B cell (primary cell): ENCODE measurements at regions not wholly inside any gene's neighbourhood (a gene's known extent, or its start where the extent isn't known, plus 50 kb on each side); places are given as distances from the start of the nearest gene placed in this dataset.

Experiments used
- ATAC-seq: fragments of 200-7000 bp; cut with Tn5 transposase; one replicate; pipeline ENCODE4 v1.10.0; 2021; ENCODE audit warnings: low read depth, mild to moderate bottlenecking, moderate number of reproducible peaks, moderate library complexity
- CTCF ChIA-PET: fragments of 350-600 bp; sonication (Branson Sonifier 250); formaldehyde crosslinking; loops from one replicate; lab custom pipeline; 2021; ENCODE audit warnings: antibody characterized with exemption, inconsistent platforms; lab: Charles Lee
- POLR2A ChIA-PET: fragments of 350-600 bp; sonication (Branson Sonifier 250); formaldehyde crosslinking; loops from one replicate; lab custom pipeline; 2021; ENCODE audit warnings: antibody characterized with exemption; lab: Charles Lee
- DNase-seq: peaks from one replicate; pipeline ENCODE4 v3.0.0; 2013
- H2AFZ ChIP-seq: 2 replicates; pipeline ENCODE4 v1.6.1; 2012; ENCODE audit warnings: mild to moderate bottlenecking, low read depth, low read length; ENCODE audit not compliant: insufficient read depth, poor library complexity, severe bottlenecking
- H3K27ac ChIP-seq, 2 donors: 1 replicate in 1 of 2; 2 replicates in 1 of 2; pipeline ENCODE4 v1.5.1; 2012 to 2013; ENCODE audit warnings: low read length in 2 of 2, mild to moderate bottlenecking in 2 of 2, moderate library complexity in 1 of 2
- H3K27me3 ChIP-seq, 4 experiments: fragments of 200-600 bp in 1 of 4; sonication (generic) in 1 of 4; replicated peaks in 1 of 4; 1 replicate in 2 of 4; 2 replicates in 2 of 4; pipeline versions ENCODE4 v1.6.1 to v1.7.0; 2013 to 2016; ENCODE audit warnings: low read length in 3 of 4, mild to moderate bottlenecking in 2 of 4, mixed read lengths in 1 of 4, moderate library complexity in 1 of 4; ENCODE audit not compliant: insufficient read depth in 4 of 4, control insufficient read depth in 3 of 4; ENCODE audit errors: control extremely low read depth in 1 of 4
- H3K36me3 ChIP-seq, 2 experiments: replicated peaks in 1 of 2; 1 replicate in 1 of 2; 2 replicates in 1 of 2; pipeline versions ENCODE4 v1.6.1 to v1.7.1; 2013; ENCODE audit warnings: low read length in 1 of 2; ENCODE audit not compliant: insufficient read depth in 2 of 2, control insufficient read depth in 1 of 2; ENCODE audit errors: control extremely low read depth in 1 of 2, extremely low read depth in 1 of 2
- H3K4me1 ChIP-seq, 2 donors: fragments of 200-600 bp in 1 of 2; sonication (generic) in 1 of 2; 1 replicate in 1 of 2; 2 replicates in 1 of 2; pipeline versions ENCODE4 v1.5.1 to v1.6.1; 2013 to 2017; ENCODE audit warnings: low read length in 2 of 2; ENCODE audit not compliant: control insufficient read depth in 2 of 2, insufficient read depth in 2 of 2
- H3K4me2 ChIP-seq: replicated peaks from 2 replicates; pipeline ENCODE3; 2012; ENCODE audit warnings: mild to moderate bottlenecking, low read depth, low read length; ENCODE audit not compliant: poor library complexity, severe bottlenecking
- H3K4me3 ChIP-seq, 5 experiments: fragments of 200-600 bp in 1 of 5; sonication (generic) in 1 of 5; 1 replicate in 3 of 5; 2 replicates in 2 of 5; pipeline versions ENCODE4 v1.5.1 to v1.7.0; 2011 to 2016; ENCODE audit warnings: low read length in 4 of 5, mild to moderate bottlenecking in 4 of 5, low read depth in 2 of 5, control low read depth in 1 of 5, moderate library complexity in 1 of 5; ENCODE audit not compliant: insufficient read depth in 1 of 5; ENCODE audit errors: control extremely low read depth in 1 of 5, extremely low read depth in 1 of 5
- H3K79me2 ChIP-seq: fragments of 200-600 bp; sonication (generic); one replicate; pipeline ENCODE4 v1.6.0; 2016; ENCODE audit warnings: low read length; ENCODE audit not compliant: control insufficient read depth, insufficient read depth
- H3K9ac ChIP-seq: fragments of 200-600 bp; sonication (generic); 2 replicates; pipeline ENCODE4 v1.6.1; 2017; ENCODE audit warnings: mild to moderate bottlenecking, low read length, moderate library complexity
- H3K9me3 ChIP-seq, 3 donors: one replicate each; pipeline versions ENCODE4 v1.6.1 to v1.7.1; 2013; ENCODE audit warnings: low read length in 2 of 3; ENCODE audit not compliant: control insufficient read depth in 2 of 3, insufficient read depth in 1 of 3; ENCODE audit errors: control extremely low read depth in 1 of 3
- H4K20me1 ChIP-seq: 2 replicates; pipeline ENCODE4 v1.6.0; 2012; ENCODE audit warnings: mild to moderate bottlenecking, low read length; ENCODE audit not compliant: insufficient read depth, control insufficient read depth, poor library complexity, severe bottlenecking
- H3K27ac Mint-ChIP-seq: one replicate; pipeline ENCODE4 v1.8.0; 2021; ENCODE audit warnings: mixed read lengths
- H3K27me3 Mint-ChIP-seq: one replicate; pipeline ENCODE4 v1.8.0; 2021; ENCODE audit warnings: mixed read lengths
- H3K4me1 Mint-ChIP-seq: one replicate; pipeline ENCODE4 v1.8.0; 2021; ENCODE audit warnings: mixed read lengths
- H3K4me3 Mint-ChIP-seq: one replicate; pipeline ENCODE4 v1.8.0; 2021; ENCODE audit warnings: mixed read lengths
- H3K9me3 Mint-ChIP-seq: one replicate; pipeline ENCODE4 v1.8.0; 2022; ENCODE audit warnings: mixed read lengths; ENCODE audit not compliant: insufficient read depth
- CTCF ChIP-seq: fragments of 200-600 bp; IDR thresholded peaks from one replicate; pipeline ENCODE4 v1.8.0; 2022; ENCODE audit warnings: antibody characterized with exemption, mild to moderate bottlenecking
- EZH2 ChIP-seq: IDR thresholded peaks from 2 replicates; pipeline ENCODE4 v1.6.1; 2012; ENCODE audit warnings: borderline replicate concordance, low read depth, mild to moderate bottlenecking, moderate library complexity, low read length; ENCODE audit not compliant: insufficient read depth, poor library complexity, severe bottlenecking
- WGBS: methylation state at CpG from one replicate; pipeline ENCODE4 v1.1.5; 2013; ENCODE audit warnings: missing lambda C conversion rate; ENCODE audit not compliant: insufficient coverage; 5-methylcytosine and 5-hydroxymethylcytosine counted together
- intact Hi-C: fragments of 100-400 bp; cut with micrococcal nuclease; formaldehyde crosslinking; loops from one replicate; pipeline ENCODE4 v1.10.0; 2022

DNA sequence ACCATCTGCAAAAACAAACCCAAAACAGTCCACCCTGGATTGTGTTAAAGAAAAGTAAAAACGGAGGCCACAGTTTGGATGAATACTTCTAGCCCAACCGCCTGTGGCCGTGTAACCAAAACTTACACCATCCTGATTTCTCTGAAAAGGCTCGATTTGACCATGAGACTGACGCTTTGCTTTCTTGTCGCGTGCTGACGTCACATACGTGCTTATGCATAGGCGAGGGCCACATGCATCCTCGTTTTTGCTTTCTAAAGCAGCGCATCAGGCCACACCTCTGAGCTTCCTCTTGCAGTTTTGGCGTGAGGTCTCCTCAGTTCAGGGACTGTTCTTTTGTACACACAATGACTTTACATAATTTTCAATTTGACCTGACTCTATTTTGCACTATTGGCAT lies 526.6 kb downstream of the GLRX3 start:
- TF ChIP-seq EZH2 (no peak), CTCF (no peak)
- no peak overlapping the region for H3K4me2 ChIP-seq
- 89% methylated on average over 12 of the region's 13 CpGs for WGBS
- Mint-ChIP-seq H3K27ac (no peak overlapping the region), H3K27me3 (no peaks in the 10 kb centered on the region), H3K9me3 (no peaks in the 10 kb centered on the region), H3K4me1 (no peaks in the 10 kb centered on the region), H3K4me3 (no peak overlapping the region)
- no peak for ATAC-seq
- H3K4me1 ChIP-seq: no peaks in the 10 kb centered on the region
- intact Hi-C loops: no loop called here
- ChIA-PET CTCF (no interaction called here), POLR2A (no interaction called here)
- no peaks in the 10 kb centered on the region for H3K79me2 ChIP-seq
- no peak overlapping the region for H3K9ac ChIP-seq
- no peak for DNase-seq
- no peak overlapping the region for H3K4me3 ChIP-seq
- no peaks in the 10 kb centered on the region for H3K27me3 ChIP-seq
- peaks cover 0 to 27% (median 0%) of the 10 kb centered on the region in 3 donors for H3K9me3 ChIP-seq
- H4K20me1 ChIP-seq: no peaks in the 10 kb centered on the region
- H3K36me3 ChIP-seq: no peaks in the 10 kb centered on the region
- H3K27ac ChIP-seq: no peak overlapping the region
- H2AFZ ChIP-seq: no peak overlapping the region

GRCh38 chr10:130664526-130664925 lies 528.3 kb downstream of the GLRX3 start:
- no peak overlapping the region for H3K27ac Mint-ChIP-seq
- no peak overlapping the region for H3K4me3 ChIP-seq
- no peaks in the 10 kb centered on the region for H3K79me2 ChIP-seq
- no peaks in the 10 kb centered on the region for H3K27me3 ChIP-seq
- no peak overlapping the region for H3K9ac ChIP-seq
- no peak for TF ChIP-seq EZH2
- TF ChIP-seq CTCF: no peak
- ChIA-PET CTCF (no interaction called here), POLR2A (no interaction called here)
- H3K4me1 Mint-ChIP-seq: no peaks in the 10 kb centered on the region
- H3K9me3 Mint-ChIP-seq: no peaks in the 10 kb centered on the region
- H3K4me3 Mint-ChIP-seq: no peak overlapping the region
- DNase-seq (no peak), ATAC-seq (no peak)
- H3K9me3 ChIP-seq: peaks cover 0 to 22% (median 0%) of the 10 kb centered on the region in 3 donors
- 81% methylated on average over 5 of the region's 6 CpGs for WGBS
- H3K4me2 ChIP-seq: no peak overlapping the region
- H4K20me1 ChIP-seq: no peaks in the 10 kb centered on the region
- no peak overlapping the region for H3K27ac ChIP-seq
- H2AFZ ChIP-seq: no peak overlapping the region
- H3K27me3 Mint-ChIP-seq: no peaks in the 10 kb centered on the region
- no peaks in the 10 kb centered on the region for H3K4me1 ChIP-seq
- H3K36me3 ChIP-seq: no peaks in the 10 kb centered on the region
- intact Hi-C loops: no loop called here
